ENCODE measurements at regions not wholly inside any gene's neighbourhood (a gene's known extent, or its start where the extent isn't known, plus 50 kb on each side); places are given as distances from the start of the nearest gene placed in this dataset.

- TF ChIP-seq, protein P1, sequence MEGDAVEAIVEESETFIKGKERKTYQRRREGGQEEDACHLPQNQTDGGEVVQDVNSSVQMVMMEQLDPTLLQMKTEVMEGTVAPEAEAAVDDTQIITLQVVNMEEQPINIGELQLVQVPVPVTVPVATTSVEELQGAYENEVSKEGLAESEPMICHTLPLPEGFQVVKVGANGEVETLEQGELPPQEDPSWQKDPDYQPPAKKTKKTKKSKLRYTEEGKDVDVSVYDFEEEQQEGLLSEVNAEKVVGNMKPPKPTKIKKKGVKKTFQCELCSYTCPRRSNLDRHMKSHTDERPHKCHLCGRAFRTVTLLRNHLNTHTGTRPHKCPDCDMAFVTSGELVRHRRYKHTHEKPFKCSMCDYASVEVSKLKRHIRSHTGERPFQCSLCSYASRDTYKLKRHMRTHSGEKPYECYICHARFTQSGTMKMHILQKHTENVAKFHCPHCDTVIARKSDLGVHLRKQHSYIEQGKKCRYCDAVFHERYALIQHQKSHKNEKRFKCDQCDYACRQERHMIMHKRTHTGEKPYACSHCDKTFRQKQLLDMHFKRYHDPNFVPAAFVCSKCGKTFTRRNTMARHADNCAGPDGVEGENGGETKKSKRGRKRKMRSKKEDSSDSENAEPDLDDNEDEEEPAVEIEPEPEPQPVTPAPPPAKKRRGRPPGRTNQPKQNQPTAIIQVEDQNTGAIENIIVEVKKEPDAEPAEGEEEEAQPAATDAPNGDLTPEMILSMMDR (IDR thresholded peaks at IDR 0.05) = no peak
- no peak for TF ChIP-seq POLR2A (IDR thresholded peaks at IDR 0.05)
Measured at GRCh38 chr19:34851277-34851804, 75.4 kb upstream of the ZNF30 start.

Data from testis (tissue), 2 donors.